GM23338 (cell line): ENCODE measurements at regions not wholly inside any gene's neighbourhood (a gene's known extent, or its start where the extent isn't known, plus 50 kb on each side); places are given as distances from the start of the nearest gene placed in this dataset.
A peak's percentile ranks its signal among the peaks of the same experiment; 100 is the strongest.

ENCODE experiments used
- ATAC-seq: fragments of 200-7000 bp; cut with Tn5 transposase; 3 replicates; pipeline ENCODE4 v1.9.1; 2020
- DNase-seq: peaks from one replicate; pipeline ENCODE4 v3.0.0-alpha.2; 2015; ENCODE audit warnings: low spot score
- H2AFZ ChIP-seq: fragments of 200-600 bp; sonication (generic); 2 replicates; pipeline ENCODE4 v1.8.0; 2016; ENCODE audit warnings: antibody characterized with exemption, mild to moderate bottlenecking, moderate library complexity
- H3F3A ChIP-seq: fragments of 200-600 bp; sonication (generic); replicated peaks from 2 replicates; pipeline ENCODE4 v1.8.0; 2017; ENCODE audit warnings: antibody characterized with exemption, mixed run types, low read depth
- H3K27ac ChIP-seq: fragments of 200-600 bp; sonication (generic); 2 replicates; pipeline ENCODE4 v1.6.1; 2016; ENCODE audit warnings: low read depth
- H3K27me3 ChIP-seq: fragments of 200-600 bp; sonication (generic); 2 replicates; pipeline ENCODE4 v1.8.0; 2016; ENCODE audit warnings: mild to moderate bottlenecking, mixed run types, moderate library complexity; ENCODE audit not compliant: insufficient read depth
- H3K36me3 ChIP-seq: fragments of 200-600 bp; sonication (generic); 2 replicates; pipeline ENCODE4 v1.8.0; 2016; ENCODE audit warnings: mild to moderate bottlenecking; ENCODE audit not compliant: insufficient read depth
- H3K4me1 ChIP-seq: fragments of 200-600 bp; sonication (generic); 2 replicates; pipeline ENCODE4 v1.8.0; 2016; ENCODE audit warnings: mild to moderate bottlenecking, moderate library complexity; ENCODE audit not compliant: insufficient read depth
- H3K4me2 ChIP-seq: fragments of 200-600 bp; sonication (generic); 2 replicates; pipeline ENCODE4 v1.7.1; 2017; ENCODE audit warnings: mixed run types
- H3K4me3 ChIP-seq: fragments of 200-600 bp; sonication (generic); 2 replicates; pipeline ENCODE4 v1.6.1; 2016; ENCODE audit warnings: mixed run types
- H3K79me2 ChIP-seq: fragments of 200-600 bp; sonication (generic); replicated peaks from 2 replicates; pipeline ENCODE4 v1.8.0; 2017; ENCODE audit warnings: mild to moderate bottlenecking; ENCODE audit not compliant: insufficient read depth
- H3K9me2 ChIP-seq: fragments of 200-600 bp; sonication (generic); 2 replicates; pipeline ENCODE4 v1.8.0; 2017; ENCODE audit not compliant: insufficient read depth
- H4K20me1 ChIP-seq: fragments of 200-600 bp; sonication (generic); replicated peaks from 2 replicates; pipeline ENCODE4 v1.8.0; 2017; ENCODE audit warnings: mild to moderate bottlenecking; ENCODE audit not compliant: insufficient read depth
- H3K27ac Mint-ChIP-seq: 2 replicates; pipeline ENCODE4 v1.8.0; 2020; ENCODE audit warnings: inconsistent platforms, mild to moderate bottlenecking, moderate library complexity, mixed read lengths
- H3K27me3 Mint-ChIP-seq: 3 replicates; pipeline ENCODE4 v1.8.0; 2022; ENCODE audit warnings: low read depth, mild to moderate bottlenecking, moderate library complexity, mixed read lengths, inconsistent platforms; ENCODE audit not compliant: insufficient read depth, poor library complexity
- H3K36me3 Mint-ChIP-seq: 3 replicates; pipeline ENCODE4 v1.8.0; 2021; ENCODE audit warnings: low read depth, mild to moderate bottlenecking, inconsistent platforms, moderate library complexity, mixed read lengths
- H3K4me1 Mint-ChIP-seq: 3 replicates; pipeline ENCODE4 v1.8.0; 2020; ENCODE audit warnings: mild to moderate bottlenecking, inconsistent platforms, mixed read lengths
- H3K4me3 Mint-ChIP-seq: 3 replicates; pipeline ENCODE4 v1.8.0; 2021; ENCODE audit warnings: moderate library complexity, mild to moderate bottlenecking, inconsistent platforms, mixed read lengths
- H3K9me3 Mint-ChIP-seq: 3 replicates; pipeline ENCODE4 v1.8.0; 2020; ENCODE audit warnings: moderate library complexity, mild to moderate bottlenecking, inconsistent platforms, mixed read lengths
- CREB1 ChIP-seq: fragments of 250-450 bp; sonication (Bioruptor Pico); IDR thresholded peaks from 2 replicates; pipeline ENCODE4 v1.5.0; 2020; ENCODE audit warnings: low read depth, mild to moderate bottlenecking, moderate library complexity
- EZH2 ChIP-seq: fragments of 200-600 bp; sonication (generic); IDR thresholded peaks from one replicate; pipeline ENCODE4 v1.8.0; 2017; ENCODE audit warnings: antibody characterized with exemption, mild to moderate bottlenecking, low read depth; ENCODE audit not compliant: unreplicated experiment
- EZH2phosphoT487 ChIP-seq: fragments of 200-600 bp; sonication (generic); IDR thresholded peaks from one replicate; pipeline ENCODE4 v1.8.1; 2018; ENCODE audit warnings: antibody characterized with exemption; ENCODE audit not compliant: unreplicated experiment
- JUNB ChIP-seq: IDR thresholded peaks from one replicate; pipeline ENCODE4 v1.6.1; 2016; ENCODE audit warnings: antibody characterized with exemption; ENCODE audit not compliant: unreplicated experiment
- NANOG ChIP-seq: IDR thresholded peaks from 2 replicates; pipeline ENCODE4 v1.6.1; 2016; ENCODE audit warnings: antibody characterized with exemption, borderline replicate concordance
- POLR2AphosphoS5 ChIP-seq: IDR thresholded peaks from 2 replicates; pipeline ENCODE4 v1.6.1; 2016; ENCODE audit warnings: antibody characterized with exemption, low read depth
- STAT1 ChIP-seq: IDR thresholded peaks from one replicate; pipeline ENCODE4 v1.6.1; 2016; ENCODE audit warnings: antibody characterized with exemption; ENCODE audit not compliant: unreplicated experiment
- ZNF114 ChIP-seq: fragments of 250-450 bp; sonication (Bioruptor Pico); IDR thresholded peaks from 2 replicates; pipeline ENCODE4 v1.5.0; 2020; ENCODE audit warnings: mild to moderate bottlenecking, moderate library complexity
- ZNF331 ChIP-seq: fragments of 250-450 bp; sonication (Bioruptor Pico); IDR thresholded peaks from 2 replicates; pipeline ENCODE4 v1.5.0; 2020; ENCODE audit warnings: low read depth, mild to moderate bottlenecking, moderate library complexity
- TF ChIP-seq, protein P1 (sequence below): IDR thresholded peaks from one replicate; pipeline ENCODE4 v1.6.1; 2018; ENCODE audit warnings: antibody characterized with exemption; ENCODE audit not compliant: unreplicated experiment
- TF ChIP-seq, protein P2 (sequence below): fragments of 250-450 bp; sonication (Bioruptor Pico); IDR thresholded peaks from 2 replicates; pipeline ENCODE4 v1.5.0; 2020; ENCODE audit warnings: mild to moderate bottlenecking, moderate library complexity
- TF ChIP-seq, protein P3 (sequence below), 2 experiments: fragments of 200-600 bp in 1 of 2; sonication (generic) in 1 of 2; conservative IDR thresholded peaks; 2 replicates each; pipeline versions ENCODE4 v1.5.1 to v1.6.1; 2016 to 2017; ENCODE audit warnings: antibody characterized with exemption in 2 of 2, low read depth in 2 of 2, mild to moderate bottlenecking in 2 of 2, moderate library complexity in 1 of 2
- TF ChIP-seq, protein P4 (sequence below): IDR thresholded peaks from 2 replicates; pipeline ENCODE4 v1.6.1; 2016; ENCODE audit warnings: antibody characterized with exemption

DNA sequence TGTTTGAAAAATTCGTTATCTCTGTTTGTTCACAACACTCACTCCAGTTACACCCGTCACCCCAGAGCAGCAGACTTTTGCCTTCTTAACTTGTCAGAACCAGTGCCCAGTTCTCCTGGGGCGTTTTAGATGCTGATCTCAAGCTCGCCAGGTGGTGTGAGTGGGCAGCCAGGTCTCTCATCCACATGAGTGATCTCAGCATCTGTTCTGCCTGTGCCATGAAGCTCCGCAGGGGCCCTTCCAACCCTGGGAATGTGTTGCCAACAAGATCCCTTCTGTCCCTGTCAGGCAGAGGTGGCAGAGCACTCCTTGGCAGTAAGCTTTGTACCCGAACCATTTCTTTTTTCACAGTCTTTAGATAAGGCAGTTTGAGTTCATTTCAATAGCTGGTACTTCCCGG, 896.5 kb downstream of the UQCRFS1 start:
- Mint-ChIP-seq H3K27me3 (peaks cover 4% of the 10 kb centered on the region), H3K4me1 (peaks cover 16% of the 10 kb centered on the region), H3K36me3 (no peaks in the 10 kb centered on the region), H3K9me3 (no peaks in the 10 kb centered on the region), H3K27ac (no peak overlapping the region), H3K4me3 (no peak overlapping the region)
- ATAC-seq (no peak), DNase-seq (no peak)
- TF ChIP-seq JUNB (no peak), CREB1 (CRISPR knock-in tag) (no peak), ZNF114 (no peak), ZNF331 (CRISPR knock-in tag) (no peak), NANOG (no peak), POLR2AphosphoS5 (no peak), EZH2 (no peak), EZH2phosphoT487 (no peak), STAT1 (no peak)
- TF ChIP-seq, protein P1, sequence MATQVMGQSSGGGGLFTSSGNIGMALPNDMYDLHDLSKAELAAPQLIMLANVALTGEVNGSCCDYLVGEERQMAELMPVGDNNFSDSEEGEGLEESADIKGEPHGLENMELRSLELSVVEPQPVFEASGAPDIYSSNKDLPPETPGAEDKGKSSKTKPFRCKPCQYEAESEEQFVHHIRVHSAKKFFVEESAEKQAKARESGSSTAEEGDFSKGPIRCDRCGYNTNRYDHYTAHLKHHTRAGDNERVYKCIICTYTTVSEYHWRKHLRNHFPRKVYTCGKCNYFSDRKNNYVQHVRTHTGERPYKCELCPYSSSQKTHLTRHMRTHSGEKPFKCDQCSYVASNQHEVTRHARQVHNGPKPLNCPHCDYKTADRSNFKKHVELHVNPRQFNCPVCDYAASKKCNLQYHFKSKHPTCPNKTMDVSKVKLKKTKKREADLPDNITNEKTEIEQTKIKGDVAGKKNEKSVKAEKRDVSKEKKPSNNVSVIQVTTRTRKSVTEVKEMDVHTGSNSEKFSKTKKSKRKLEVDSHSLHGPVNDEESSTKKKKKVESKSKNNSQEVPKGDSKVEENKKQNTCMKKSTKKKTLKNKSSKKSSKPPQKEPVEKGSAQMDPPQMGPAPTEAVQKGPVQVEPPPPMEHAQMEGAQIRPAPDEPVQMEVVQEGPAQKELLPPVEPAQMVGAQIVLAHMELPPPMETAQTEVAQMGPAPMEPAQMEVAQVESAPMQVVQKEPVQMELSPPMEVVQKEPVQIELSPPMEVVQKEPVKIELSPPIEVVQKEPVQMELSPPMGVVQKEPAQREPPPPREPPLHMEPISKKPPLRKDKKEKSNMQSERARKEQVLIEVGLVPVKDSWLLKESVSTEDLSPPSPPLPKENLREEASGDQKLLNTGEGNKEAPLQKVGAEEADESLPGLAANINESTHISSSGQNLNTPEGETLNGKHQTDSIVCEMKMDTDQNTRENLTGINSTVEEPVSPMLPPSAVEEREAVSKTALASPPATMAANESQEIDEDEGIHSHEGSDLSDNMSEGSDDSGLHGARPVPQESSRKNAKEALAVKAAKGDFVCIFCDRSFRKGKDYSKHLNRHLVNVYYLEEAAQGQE, result no peak
- TF ChIP-seq, protein P2, sequence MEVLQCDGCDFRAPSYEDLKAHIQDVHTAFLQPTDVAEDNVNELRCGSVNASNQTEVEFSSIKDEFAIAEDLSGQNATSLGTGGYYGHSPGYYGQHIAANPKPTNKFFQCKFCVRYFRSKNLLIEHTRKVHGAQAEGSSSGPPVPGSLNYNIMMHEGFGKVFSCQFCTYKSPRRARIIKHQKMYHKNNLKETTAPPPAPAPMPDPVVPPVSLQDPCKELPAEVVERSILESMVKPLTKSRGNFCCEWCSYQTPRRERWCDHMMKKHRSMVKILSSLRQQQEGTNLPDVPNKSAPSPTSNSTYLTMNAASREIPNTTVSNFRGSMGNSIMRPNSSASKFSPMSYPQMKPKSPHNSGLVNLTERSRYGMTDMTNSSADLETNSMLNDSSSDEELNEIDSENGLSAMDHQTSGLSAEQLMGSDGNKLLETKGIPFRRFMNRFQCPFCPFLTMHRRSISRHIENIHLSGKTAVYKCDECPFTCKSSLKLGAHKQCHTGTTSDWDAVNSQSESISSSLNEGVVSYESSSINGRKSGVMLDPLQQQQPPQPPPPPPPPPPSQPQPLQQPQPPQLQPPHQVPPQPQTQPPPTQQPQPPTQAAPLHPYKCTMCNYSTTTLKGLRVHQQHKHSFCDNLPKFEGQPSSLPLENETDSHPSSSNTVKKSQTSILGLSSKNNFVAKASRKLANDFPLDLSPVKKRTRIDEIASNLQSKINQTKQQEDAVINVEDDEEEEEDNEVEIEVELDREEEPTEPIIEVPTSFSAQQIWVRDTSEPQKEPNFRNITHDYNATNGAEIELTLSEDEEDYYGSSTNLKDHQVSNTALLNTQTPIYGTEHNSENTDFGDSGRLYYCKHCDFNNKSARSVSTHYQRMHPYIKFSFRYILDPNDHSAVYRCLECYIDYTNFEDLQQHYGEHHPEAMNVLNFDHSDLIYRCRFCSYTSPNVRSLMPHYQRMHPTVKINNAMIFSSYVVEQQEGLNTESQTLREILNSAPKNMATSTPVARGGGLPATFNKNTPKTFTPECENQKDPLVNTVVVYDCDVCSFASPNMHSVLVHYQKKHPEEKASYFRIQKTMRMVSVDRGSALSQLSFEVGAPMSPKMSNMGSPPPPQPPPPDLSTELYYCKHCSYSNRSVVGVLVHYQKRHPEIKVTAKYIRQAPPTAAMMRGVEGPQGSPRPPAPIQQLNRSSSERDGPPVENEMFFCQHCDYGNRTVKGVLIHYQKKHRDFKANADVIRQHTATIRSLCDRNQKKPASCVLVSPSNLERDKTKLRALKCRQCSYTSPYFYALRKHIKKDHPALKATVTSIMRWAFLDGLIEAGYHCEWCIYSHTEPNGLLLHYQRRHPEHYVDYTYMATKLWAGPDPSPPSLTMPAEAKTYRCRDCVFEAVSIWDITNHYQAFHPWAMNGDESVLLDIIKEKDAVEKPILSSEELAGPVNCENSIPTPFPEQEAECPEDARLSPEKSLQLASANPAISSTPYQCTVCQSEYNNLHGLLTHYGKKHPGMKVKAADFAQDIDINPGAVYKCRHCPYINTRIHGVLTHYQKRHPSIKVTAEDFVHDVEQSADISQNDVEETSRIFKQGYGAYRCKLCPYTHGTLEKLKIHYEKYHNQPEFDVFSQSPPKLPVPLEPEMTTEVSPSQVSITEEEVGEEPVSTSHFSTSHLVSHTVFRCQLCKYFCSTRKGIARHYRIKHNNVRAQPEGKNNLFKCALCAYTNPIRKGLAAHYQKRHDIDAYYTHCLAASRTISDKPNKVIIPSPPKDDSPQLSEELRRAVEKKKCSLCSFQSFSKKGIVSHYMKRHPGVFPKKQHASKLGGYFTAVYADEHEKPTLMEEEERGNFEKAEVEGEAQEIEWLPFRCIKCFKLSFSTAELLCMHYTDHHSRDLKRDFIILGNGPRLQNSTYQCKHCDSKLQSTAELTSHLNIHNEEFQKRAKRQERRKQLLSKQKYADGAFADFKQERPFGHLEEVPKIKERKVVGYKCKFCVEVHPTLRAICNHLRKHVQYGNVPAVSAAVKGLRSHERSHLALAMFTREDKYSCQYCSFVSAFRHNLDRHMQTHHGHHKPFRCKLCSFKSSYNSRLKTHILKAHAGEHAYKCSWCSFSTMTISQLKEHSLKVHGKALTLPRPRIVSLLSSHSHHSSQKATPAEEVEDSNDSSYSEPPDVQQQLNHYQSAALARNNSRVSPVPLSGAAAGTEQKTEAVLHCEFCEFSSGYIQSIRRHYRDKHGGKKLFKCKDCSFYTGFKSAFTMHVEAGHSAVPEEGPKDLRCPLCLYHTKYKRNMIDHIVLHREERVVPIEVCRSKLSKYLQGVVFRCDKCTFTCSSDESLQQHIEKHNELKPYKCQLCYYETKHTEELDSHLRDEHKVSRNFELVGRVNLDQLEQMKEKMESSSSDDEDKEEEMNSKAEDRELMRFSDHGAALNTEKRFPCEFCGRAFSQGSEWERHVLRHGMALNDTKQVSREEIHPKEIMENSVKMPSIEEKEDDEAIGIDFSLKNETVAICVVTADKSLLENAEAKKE, result no peak
- TF ChIP-seq, protein P3, sequence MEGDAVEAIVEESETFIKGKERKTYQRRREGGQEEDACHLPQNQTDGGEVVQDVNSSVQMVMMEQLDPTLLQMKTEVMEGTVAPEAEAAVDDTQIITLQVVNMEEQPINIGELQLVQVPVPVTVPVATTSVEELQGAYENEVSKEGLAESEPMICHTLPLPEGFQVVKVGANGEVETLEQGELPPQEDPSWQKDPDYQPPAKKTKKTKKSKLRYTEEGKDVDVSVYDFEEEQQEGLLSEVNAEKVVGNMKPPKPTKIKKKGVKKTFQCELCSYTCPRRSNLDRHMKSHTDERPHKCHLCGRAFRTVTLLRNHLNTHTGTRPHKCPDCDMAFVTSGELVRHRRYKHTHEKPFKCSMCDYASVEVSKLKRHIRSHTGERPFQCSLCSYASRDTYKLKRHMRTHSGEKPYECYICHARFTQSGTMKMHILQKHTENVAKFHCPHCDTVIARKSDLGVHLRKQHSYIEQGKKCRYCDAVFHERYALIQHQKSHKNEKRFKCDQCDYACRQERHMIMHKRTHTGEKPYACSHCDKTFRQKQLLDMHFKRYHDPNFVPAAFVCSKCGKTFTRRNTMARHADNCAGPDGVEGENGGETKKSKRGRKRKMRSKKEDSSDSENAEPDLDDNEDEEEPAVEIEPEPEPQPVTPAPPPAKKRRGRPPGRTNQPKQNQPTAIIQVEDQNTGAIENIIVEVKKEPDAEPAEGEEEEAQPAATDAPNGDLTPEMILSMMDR (conservative IDR thresholded peaks at IDR 0.05; ENCODE audit: low read depth in 2 of 2), result no peak
- TF ChIP-seq, protein P4, sequence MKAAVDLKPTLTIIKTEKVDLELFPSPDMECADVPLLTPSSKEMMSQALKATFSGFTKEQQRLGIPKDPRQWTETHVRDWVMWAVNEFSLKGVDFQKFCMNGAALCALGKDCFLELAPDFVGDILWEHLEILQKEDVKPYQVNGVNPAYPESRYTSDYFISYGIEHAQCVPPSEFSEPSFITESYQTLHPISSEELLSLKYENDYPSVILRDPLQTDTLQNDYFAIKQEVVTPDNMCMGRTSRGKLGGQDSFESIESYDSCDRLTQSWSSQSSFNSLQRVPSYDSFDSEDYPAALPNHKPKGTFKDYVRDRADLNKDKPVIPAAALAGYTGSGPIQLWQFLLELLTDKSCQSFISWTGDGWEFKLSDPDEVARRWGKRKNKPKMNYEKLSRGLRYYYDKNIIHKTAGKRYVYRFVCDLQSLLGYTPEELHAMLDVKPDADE, result no peak
- Histone ChIP-seq H3K9me2 (0 out of 2 replicates have a peak, but pooled peaks cover 5% of the 10 kb centered on the region), H3K36me3 (no peaks in the 10 kb centered on the region), H3K79me2 (no peaks in the 10 kb centered on the region), H3K4me2 (no peak overlapping the region), H3K4me1 (peaks cover 13% of the 10 kb centered on the region), H3K27ac (no peak overlapping the region), H3F3A (no peaks in the 10 kb centered on the region), H3K27me3 (no peaks in the 10 kb centered on the region), H2AFZ (0 out of 2 replicates have a peak overlapping the region, but pooled peaks have one; percentile 28), H3K4me3 (no peak overlapping the region), H4K20me1 (no peaks in the 10 kb centered on the region)
